Transverse colon (tissue), 3 donors: ENCODE measurements at regions not wholly inside any gene's neighbourhood (a gene's known extent, or its start where the extent isn't known, plus 50 kb on each side); places are given as distances from the start of the nearest gene placed in this dataset.

Experiments used
- CTCF ChIP-seq, 5 experiments: fragments of 200-600 bp in 3 of 5; fragments of 450-650 bp in 2 of 5; sonication (generic) in 3 of 5; IDR thresholded peaks; 1 replicate in 2 of 5; 2 replicates in 3 of 5; pipeline ENCODE4 v1.5.1; 2016 to 2017; ENCODE audit warnings: antibody characterized with exemption in 5 of 5, inconsistent platforms in 3 of 5, mild to moderate bottlenecking in 2 of 5, moderate library complexity in 1 of 5
- POLR2A ChIP-seq: fragments of 450-650 bp; IDR thresholded peaks from one replicate; pipeline ENCODE4 v1.6.1; 2016; ENCODE audit warnings: antibody characterized with exemption, mild to moderate bottlenecking, moderate library complexity

- TF ChIP-seq CTCF (IDR thresholded peaks at IDR 0.05) (no peak), POLR2A (no peak)
Observed at GRCh38 chr1:57616921-57617320, 193.1 kb upstream of the DAB1 start.
